Heart left ventricle (tissue), 13 donors: ENCODE measurements at regions not wholly inside any gene's neighbourhood (a gene's known extent, or its start where the extent isn't known, plus 50 kb on each side); places are given as distances from the start of the nearest gene placed in this dataset.

Source experiments
- POLR2A ChIP-seq, 2 donors: fragments of 450-650 bp; IDR thresholded peaks; one replicate each; pipeline ENCODE4 v1.6.1; 2017; ENCODE audit warnings: antibody characterized with exemption in 2 of 2, mild to moderate bottlenecking in 2 of 2, moderate library complexity in 2 of 2
- TF ChIP-seq, protein P1 (sequence below), 12 donors: fragments of 200-600 bp; sonication (generic) in 4 of 12; IDR thresholded peaks; one replicate each; pipeline versions ENCODE4 v1.5.0 to v1.8.0; 2018 to 2022; ENCODE audit warnings: antibody characterized with exemption in 12 of 12, mild to moderate bottlenecking in 5 of 12
- donor health status: ischemic (EF 13 %, LVEDD 7.1; RV severe dilation, severe dysfunction).
- donor health status: DM: no; HTN: yes; CAD: no.
- donor health status: DM: no; HTN: no; CAD: no.
- donor health status: ischemic (EF 25% LVEDD 6.9; RV normal size, moderate dysfunction).
- donor health status: ischemic (EF 25% LVEDD 5.7; RV mildly dilated, moderate dysfunction).
- donor health status: ischemic (EF 35%, LVEDD 5.7; RV mildly dilated, moderate dysfunction).
- donor health status: nonischemic (EF 11% LVEDD 7.7; RV severe dilation, severe dysfunction).
- donor health status: DM: yes; HTN: yes; CAD: no.
- donor health status: PGD.
- donor health status: ischemic (EF 29% LVEDD 5.4; RV normal size, mild dysfunction).
- donor health status: nonischemic (EF 23%, LVEDD 6.1; RV moderate dilation, normal function).

DNA sequence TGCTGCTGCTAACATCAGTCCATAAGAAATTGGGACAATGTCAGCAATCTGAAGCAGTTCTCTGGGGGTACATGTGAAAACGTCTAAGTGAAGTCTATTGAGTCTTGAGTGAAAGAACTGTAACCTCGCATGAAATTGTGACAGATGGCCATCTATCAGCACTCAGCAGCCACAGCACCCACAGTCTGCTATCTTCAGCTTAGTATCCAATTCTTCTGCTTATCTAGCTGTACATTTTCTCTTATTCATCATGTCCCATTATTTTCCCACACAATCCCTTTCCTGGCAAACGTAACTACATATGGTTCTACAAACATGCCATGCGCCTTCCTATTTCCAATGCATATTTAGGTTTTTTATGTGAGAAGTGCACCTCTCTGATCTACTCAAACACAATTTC lies 629.7 kb downstream of the NTRK3 start:
- TF ChIP-seq, protein P1, sequence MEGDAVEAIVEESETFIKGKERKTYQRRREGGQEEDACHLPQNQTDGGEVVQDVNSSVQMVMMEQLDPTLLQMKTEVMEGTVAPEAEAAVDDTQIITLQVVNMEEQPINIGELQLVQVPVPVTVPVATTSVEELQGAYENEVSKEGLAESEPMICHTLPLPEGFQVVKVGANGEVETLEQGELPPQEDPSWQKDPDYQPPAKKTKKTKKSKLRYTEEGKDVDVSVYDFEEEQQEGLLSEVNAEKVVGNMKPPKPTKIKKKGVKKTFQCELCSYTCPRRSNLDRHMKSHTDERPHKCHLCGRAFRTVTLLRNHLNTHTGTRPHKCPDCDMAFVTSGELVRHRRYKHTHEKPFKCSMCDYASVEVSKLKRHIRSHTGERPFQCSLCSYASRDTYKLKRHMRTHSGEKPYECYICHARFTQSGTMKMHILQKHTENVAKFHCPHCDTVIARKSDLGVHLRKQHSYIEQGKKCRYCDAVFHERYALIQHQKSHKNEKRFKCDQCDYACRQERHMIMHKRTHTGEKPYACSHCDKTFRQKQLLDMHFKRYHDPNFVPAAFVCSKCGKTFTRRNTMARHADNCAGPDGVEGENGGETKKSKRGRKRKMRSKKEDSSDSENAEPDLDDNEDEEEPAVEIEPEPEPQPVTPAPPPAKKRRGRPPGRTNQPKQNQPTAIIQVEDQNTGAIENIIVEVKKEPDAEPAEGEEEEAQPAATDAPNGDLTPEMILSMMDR (IDR thresholded peaks at IDR 0.05) = no peak
- TF ChIP-seq POLR2A (IDR thresholded peaks at IDR 0.05) = no peak
